Medulla oblongata (tissue), 1 donor: ENCODE measurements at regions not wholly inside any gene's neighbourhood (a gene's known extent, or its start where the extent isn't known, plus 50 kb on each side); places are given as distances from the start of the nearest gene placed in this dataset.
"Not testable (repeated sequence)": the region's sequence is repeated elsewhere in the genome, so short reads cannot be mapped to it uniquely, and the experiment has no call there.

Experiments used
- DNase-seq: peaks from one replicate; pipeline ENCODE4 v3.0.0-alpha.2; 2015; ENCODE audit errors: extremely low spot score

DNA sequence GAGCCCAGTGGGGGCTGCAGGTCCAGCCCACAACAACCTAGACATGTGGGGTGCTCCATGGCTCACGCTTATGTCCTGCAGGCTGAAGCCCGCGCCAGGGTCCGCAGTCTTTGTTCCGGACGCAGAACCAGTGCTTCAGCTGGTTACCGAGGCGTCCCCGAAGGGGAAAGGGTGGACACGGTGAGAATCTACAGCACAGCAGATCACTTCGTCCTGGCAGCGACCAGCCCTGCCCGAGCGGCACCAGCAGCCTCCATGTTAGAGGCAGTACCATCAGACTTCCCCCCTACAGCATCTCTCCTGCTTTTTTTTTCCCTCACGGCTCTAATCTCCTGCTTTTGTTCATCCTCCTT lies 1736.4 kb downstream of the TP53TG3F start:
- no peak for DNase-seq

DNA sequence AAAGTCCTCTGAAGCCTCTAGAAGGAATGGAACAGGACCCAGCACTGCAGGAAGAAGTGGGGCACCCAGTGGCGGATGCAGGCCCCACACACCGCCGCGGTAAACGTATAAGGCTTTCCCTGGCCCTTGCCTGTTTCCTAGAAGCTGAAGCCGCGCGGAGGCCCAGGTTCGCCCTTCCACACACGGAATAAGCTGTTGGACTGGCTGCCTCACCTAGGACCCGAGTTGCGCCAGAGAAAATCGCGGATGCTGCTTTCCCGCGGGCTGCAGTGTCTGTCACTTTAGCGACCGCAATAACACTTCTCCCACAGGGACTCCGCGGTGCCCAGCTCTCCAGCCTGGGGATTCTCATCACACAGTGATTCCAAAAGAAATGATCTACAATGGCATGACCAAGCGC lies 1736.9 kb downstream of the TP53TG3F start:
- DNase-seq, result no peak

DNA sequence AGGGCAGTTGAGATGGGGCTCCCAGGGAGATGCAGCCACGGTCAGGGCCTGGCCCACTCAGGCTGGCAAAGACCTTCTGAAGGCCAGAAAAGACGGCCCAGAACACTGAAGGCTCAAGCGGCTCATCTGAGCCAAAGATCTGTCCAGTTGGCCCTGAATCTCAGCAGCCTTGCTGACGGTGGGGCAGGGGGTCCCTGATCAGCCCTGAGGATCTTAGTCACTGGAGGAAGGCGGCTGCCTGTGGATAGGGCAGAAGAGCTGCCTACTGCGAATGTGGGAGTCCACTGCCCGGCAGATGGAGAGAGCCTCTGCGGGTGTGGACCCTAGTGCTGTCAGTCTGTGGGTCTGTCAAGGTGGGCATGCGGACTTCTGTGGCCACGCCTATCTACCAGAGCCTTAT lies 1738.2 kb downstream of the TP53TG3F start:
- DNase-seq, result no peak

- DNase-seq, result no peak
Observed at GRCh38 chr16:35198223-35199199, 1739.1 kb downstream of the TP53TG3F start.

DNA sequence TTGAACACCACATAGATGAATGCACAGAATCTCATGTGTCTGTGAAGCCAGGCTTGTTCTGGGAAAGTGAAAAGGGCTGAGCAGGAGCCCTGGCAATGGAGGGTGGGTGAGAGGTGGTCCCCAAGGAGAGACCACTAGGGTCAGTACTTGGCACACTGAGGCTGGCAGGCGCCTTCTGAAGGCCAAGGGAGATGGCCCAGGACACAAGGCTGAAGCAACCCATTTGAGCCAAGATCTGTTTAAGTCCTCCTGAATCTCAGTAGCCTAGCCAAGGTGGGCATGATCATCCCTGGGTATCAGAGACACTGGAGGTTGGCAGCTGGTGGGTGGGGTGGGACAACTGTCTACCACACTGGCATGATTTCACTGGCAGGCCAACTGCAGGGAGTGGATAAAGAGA lies 1741.2 kb downstream of the TP53TG3F start:
- DNase-seq, result no peak

DNA sequence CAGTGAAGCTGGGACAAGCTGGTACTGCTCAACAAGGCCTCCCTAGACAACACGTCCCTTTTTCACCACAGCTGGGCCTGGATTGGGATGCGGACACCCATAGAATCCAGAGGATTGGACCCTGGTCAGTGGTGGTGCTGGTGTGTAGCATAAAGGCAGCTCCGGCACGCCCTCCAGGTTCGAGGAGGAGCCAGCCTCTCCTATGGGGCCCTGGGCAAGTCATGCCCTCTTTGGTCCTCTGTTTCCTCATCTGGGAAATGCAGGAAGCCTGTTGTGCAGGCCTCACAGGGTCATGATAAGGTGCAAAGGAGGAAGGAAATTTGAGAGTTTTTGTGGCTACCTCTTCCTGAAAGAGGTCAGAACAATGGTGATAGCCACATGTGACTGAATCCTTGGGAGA lies 1741.7 kb downstream of the TP53TG3F start:
- DNase-seq, result no peak

DNA sequence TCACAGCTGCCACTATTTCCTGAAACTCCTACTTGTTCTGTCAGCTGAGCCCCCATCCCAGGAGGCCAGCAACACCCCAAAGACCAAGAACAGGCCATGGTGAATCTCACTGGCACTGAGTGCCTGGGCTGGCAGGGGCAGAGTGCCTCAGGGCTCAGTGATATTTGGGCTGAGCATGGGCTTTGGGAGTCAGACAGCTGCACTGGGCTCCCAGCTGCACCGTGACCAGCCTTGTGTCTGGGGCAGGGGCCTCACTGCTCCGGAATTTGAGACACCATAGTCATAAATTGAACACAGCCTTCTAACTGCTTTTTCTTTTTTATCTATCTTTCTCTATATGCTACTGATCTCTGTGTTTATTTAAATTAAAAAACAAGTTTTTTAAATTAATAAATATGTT lies 1744.2 kb downstream of the TP53TG3F start:
- no peak for DNase-seq

- DNase-seq, result peak; percentile 12
Observed at GRCh38 chr16:35207059-35207999, 1747.9 kb downstream of the TP53TG3F start.

- DNase-seq, result no peak
Observed at GRCh38 chr16:35208001-35208935, 1748.9 kb downstream of the TP53TG3F start.

GRCh38 chr16:35210681-35211433 lies 1751.4 kb downstream of the TP53TG3F start:
- peak; percentile 12 for DNase-seq

- no peak for DNase-seq
Observed at GRCh38 chr16:35214840-35215239, 1755.4 kb downstream of the TP53TG3F start.

- no peak for DNase-seq
Observed at GRCh38 chr16:35215287-35215686, 1755.9 kb downstream of the TP53TG3F start.

DNA sequence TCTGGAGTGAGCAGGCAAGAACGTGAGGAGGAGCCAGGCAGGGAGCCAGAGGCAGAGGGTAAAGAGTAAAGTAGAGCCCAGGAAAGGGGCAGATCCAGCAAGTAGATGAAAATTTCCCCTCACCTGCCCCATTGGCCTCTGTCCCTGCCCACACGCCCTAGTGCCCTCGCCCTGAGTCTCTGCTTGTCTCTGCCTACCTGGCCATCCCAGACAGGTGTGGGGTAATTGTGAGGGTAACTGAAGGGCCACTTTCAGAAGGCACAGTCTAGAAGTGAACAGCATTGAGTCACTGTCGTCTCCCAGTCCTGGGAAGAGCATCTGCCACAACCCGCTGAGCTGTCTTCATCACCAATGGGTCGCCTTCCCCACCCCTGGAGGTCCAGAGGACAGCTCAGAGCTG lies 1756.8 kb downstream of the TP53TG3F start:
- DNase-seq, result not testable (repeated sequence)

GRCh38 chr16:35221482-35222185 lies 1762.2 kb downstream of the TP53TG3F start:
- DNase-seq, result no peak

GRCh38 chr16:35234679-35235078 lies 1775.3 kb downstream of the TP53TG3F start:
- no peak for DNase-seq

DNA sequence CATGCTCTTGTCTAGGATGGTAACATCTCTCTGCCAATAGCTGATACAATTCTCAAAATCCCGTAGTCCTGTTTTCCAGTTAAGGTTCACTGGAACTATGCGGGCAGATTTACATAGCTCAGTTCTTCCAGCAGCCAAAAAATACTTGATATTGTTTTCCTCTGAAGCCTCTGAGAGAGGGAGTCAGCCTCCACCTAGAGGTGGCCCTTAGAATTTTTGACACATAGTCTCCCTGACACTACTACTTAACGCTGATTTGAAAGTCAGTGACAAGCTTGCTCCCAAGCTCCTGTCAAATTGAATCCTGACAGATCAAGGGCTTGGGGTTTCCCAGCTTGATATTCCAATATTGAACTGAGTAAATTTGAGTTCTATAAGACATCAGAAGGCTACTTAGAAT lies 1780.1 kb downstream of the TP53TG3F start:
- DNase-seq, result no peak

GRCh38 chr16:35249051-35249450 lies 1789.6 kb downstream of the TP53TG3F start:
- DNase-seq, result no peak

DNA sequence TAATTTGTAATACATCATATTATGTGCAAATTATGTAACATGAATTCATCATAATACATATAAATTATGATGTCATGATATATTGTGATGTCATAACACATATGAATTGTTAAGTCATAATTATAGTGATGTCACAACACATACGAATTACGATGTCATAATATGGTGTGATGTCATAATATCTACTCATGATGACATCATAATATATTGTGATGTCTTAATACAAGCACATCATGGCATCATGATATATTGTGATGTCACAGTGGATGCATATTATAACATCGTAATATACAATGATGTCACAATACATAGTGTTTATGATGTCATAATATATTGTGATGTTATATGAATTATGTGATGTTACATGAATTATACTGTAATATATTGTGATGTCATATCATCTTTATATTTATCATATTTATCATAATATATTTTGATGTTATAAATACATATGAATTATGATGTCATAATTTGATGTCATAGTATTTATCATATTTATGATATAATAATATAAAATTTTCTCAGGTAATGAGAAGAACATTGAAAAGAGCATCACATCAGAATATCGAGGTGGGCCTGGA lies 1793.0 kb downstream of the TP53TG3F start:
- DNase-seq, result no peak

GRCh38 chr16:35255186-35255803 lies 1795.9 kb downstream of the TP53TG3F start:
- DNase-seq, result no peak
